ENCODE measurements at regions not wholly inside any gene's neighbourhood (a gene's known extent, or its start where the extent isn't known, plus 50 kb on each side); places are given as distances from the start of the nearest gene placed in this dataset.
A peak's percentile ranks its signal among the peaks of the same experiment; 100 is the strongest.

GRCh38 chr2:42974721-42975717 is 182.6 kb upstream of the HAAO start:
- TF ChIP-seq TAF1 (IDR thresholded peaks at IDR 0.05; ENCODE audit: borderline replicate concordance, insufficient read depth, low read length) (no peak), SIN3A (IDR thresholded peaks at IDR 0.05; ENCODE audit: borderline replicate concordance, insufficient read depth, low read length) (no peak), FOXP2 (optimal IDR thresholded peaks at IDR 0.05; ENCODE audit: borderline replicate concordance, extremely low read depth, extremely low read length, insufficient read depth) (peak; percentile 63)

- TF ChIP-seq REST (IDR thresholded peaks at IDR 0.05; ENCODE audit: insufficient read depth in 1 of 2, low read depth in 2 of 2, low read length in 2 of 2): no peak
- TF ChIP-seq TAF1 (IDR thresholded peaks at IDR 0.05; ENCODE audit: borderline replicate concordance, insufficient read depth, low read length): no peak
- no peak for TF ChIP-seq POLR2AphosphoS5 (IDR thresholded peaks at IDR 0.05; ENCODE audit: low read depth, low read length)
- TF ChIP-seq SIN3A (IDR thresholded peaks at IDR 0.05; ENCODE audit: borderline replicate concordance, insufficient read depth, low read length): no peak
- TF ChIP-seq FOXP2 (optimal IDR thresholded peaks at IDR 0.05; ENCODE audit: borderline replicate concordance, extremely low read depth, extremely low read length, insufficient read depth): no peak
Observed at GRCh38 chr2:42974169-42974720, 181.9 kb upstream of the HAAO start.

GRCh38 chr2:42973726-42974125 is 181.3 kb upstream of the HAAO start:
- no peak for TF ChIP-seq SIN3A (IDR thresholded peaks at IDR 0.05; ENCODE audit: borderline replicate concordance, insufficient read depth, low read length)
- no peak for TF ChIP-seq REST (IDR thresholded peaks at IDR 0.05; ENCODE audit: insufficient read depth in 1 of 2, low read depth in 2 of 2, low read length in 2 of 2)
- no peak for TF ChIP-seq POLR2AphosphoS5 (IDR thresholded peaks at IDR 0.05; ENCODE audit: low read depth, low read length)
- no peak for TF ChIP-seq FOXP2 (optimal IDR thresholded peaks at IDR 0.05; ENCODE audit: borderline replicate concordance, extremely low read depth, extremely low read length, insufficient read depth)
- no peak for TF ChIP-seq TAF1 (IDR thresholded peaks at IDR 0.05; ENCODE audit: borderline replicate concordance, insufficient read depth, low read length)

- TF ChIP-seq REST (IDR thresholded peaks at IDR 0.05; ENCODE audit: insufficient read depth in 1 of 2, low read depth in 2 of 2, low read length in 2 of 2) (no peak), SIN3A (IDR thresholded peaks at IDR 0.05; ENCODE audit: borderline replicate concordance, insufficient read depth, low read length) (no peak), FOXP2 (optimal IDR thresholded peaks at IDR 0.05; ENCODE audit: borderline replicate concordance, extremely low read depth, extremely low read length, insufficient read depth) (no peak), POLR2AphosphoS5 (IDR thresholded peaks at IDR 0.05; ENCODE audit: low read depth, low read length) (no peak), TAF1 (IDR thresholded peaks at IDR 0.05; ENCODE audit: borderline replicate concordance, insufficient read depth, low read length) (no peak)
Observed at GRCh38 chr2:42971947-42972736, 179.8 kb upstream of the HAAO start.

GRCh38 chr2:42971381-42971780 is 179.0 kb upstream of the HAAO start:
- no peak for TF ChIP-seq POLR2AphosphoS5 (IDR thresholded peaks at IDR 0.05; ENCODE audit: low read depth, low read length)
- TF ChIP-seq TAF1 (IDR thresholded peaks at IDR 0.05; ENCODE audit: borderline replicate concordance, insufficient read depth, low read length): no peak
- no peak for TF ChIP-seq FOXP2 (optimal IDR thresholded peaks at IDR 0.05; ENCODE audit: borderline replicate concordance, extremely low read depth, extremely low read length, insufficient read depth)
- TF ChIP-seq REST (IDR thresholded peaks at IDR 0.05; ENCODE audit: insufficient read depth in 1 of 2, low read depth in 2 of 2, low read length in 2 of 2): no peak
- no peak for TF ChIP-seq SIN3A (IDR thresholded peaks at IDR 0.05; ENCODE audit: borderline replicate concordance, insufficient read depth, low read length)

All from PFSK-1 (cell line).